HEK293 (cell line): ENCODE measurements at regions not wholly inside any gene's neighbourhood (a gene's known extent, or its start where the extent isn't known, plus 50 kb on each side); places are given as distances from the start of the nearest gene placed in this dataset.

Experiments
- CTCF ChIA-PET: fragments of 350-600 bp; formaldehyde crosslinking; extraction: SDS; loops from one replicate; lab custom pipeline; 2021; ENCODE audit warnings: antibody characterized with exemption; lab: Yijun Ruan, JAX
- POLR2A ChIA-PET: fragments of 300-600 bp; formaldehyde crosslinking; extraction: SDS; loops from one replicate; lab custom pipeline; 2020; ENCODE audit warnings: antibody characterized with exemption, inconsistent platforms; lab: Yijun Ruan, JAX
- H3K27ac ChIP-seq: fragments of 200-500 bp; sonication (Bioruptor generic); 2 replicates; pipeline ENCODE4 v1.5.1; 2014; ENCODE audit warnings: low read depth, low read length, control low read depth, inconsistent platforms; ENCODE audit errors: extremely low read depth
- H3K36me3 ChIP-seq, 2 experiments: fragments of 200-500 bp in 1 of 2; sonication (Bioruptor generic) in 1 of 2; 1 replicate in 1 of 2; 2 replicates in 1 of 2; pipeline ENCODE4 v1.5.1; 2014 to 2017; ENCODE audit warnings: inconsistent platforms in 2 of 2, low read length in 2 of 2; ENCODE audit not compliant: control insufficient read depth in 2 of 2, insufficient read depth in 1 of 2
- H3K4me1 ChIP-seq: fragments of 200-500 bp; sonication (Bioruptor generic); 2 replicates; pipeline ENCODE4 v1.5.1; 2014; ENCODE audit warnings: mild to moderate bottlenecking, low read length, inconsistent platforms; ENCODE audit not compliant: control insufficient read depth, insufficient read depth
- H3K4me3 ChIP-seq: 2 replicates; pipeline ENCODE4 v1.5.1; 2011; ENCODE audit warnings: low read depth, mild to moderate bottlenecking, control low read depth, low read length, moderate library complexity
- H3K9me3 ChIP-seq: fragments of 200-500 bp; sonication (Bioruptor generic); 2 replicates; pipeline ENCODE4 v1.5.1; 2014; ENCODE audit warnings: low read depth, low read length, inconsistent platforms; ENCODE audit not compliant: control insufficient read depth, insufficient read depth
- EGR2 ChIP-seq: fragments of 450-650 bp; formaldehyde crosslinking; IDR thresholded peaks from 2 replicates; pipeline ENCODE4 v1.5.1; 2016; ENCODE audit warnings: low read depth, missing biosample characterization, missing genetic modification characterization
- PRDM10 ChIP-seq: fragments of 450-650 bp; formaldehyde crosslinking; IDR thresholded peaks from 2 replicates; pipeline ENCODE4 v1.5.1; 2016; ENCODE audit warnings: missing biosample characterization, missing genetic modification characterization
- TRIM28 ChIP-seq: IDR thresholded peaks from 2 replicates; pipeline ENCODE4 v1.6.1; 2011; ENCODE audit warnings: low read length, control low read depth, borderline replicate concordance
- ZBTB48 ChIP-seq: fragments of 450-650 bp; formaldehyde crosslinking; IDR thresholded peaks from 2 replicates; pipeline ENCODE4 v1.5.1; 2016; ENCODE audit warnings: missing biosample characterization, missing genetic modification characterization
- ZBTB7A ChIP-seq: fragments of 450-650 bp; formaldehyde crosslinking; IDR thresholded peaks from 2 replicates; pipeline ENCODE4 v1.5.1; 2016; ENCODE audit warnings: low read depth, missing biosample characterization, missing genetic modification characterization
- ZFP41 ChIP-seq: fragments of 450-650 bp; formaldehyde crosslinking; IDR thresholded peaks from 2 replicates; pipeline ENCODE4 v1.5.1; 2016; ENCODE audit warnings: missing biosample characterization, missing genetic modification characterization, borderline replicate concordance
- ZNF138 ChIP-seq: fragments of 450-650 bp; formaldehyde crosslinking; IDR thresholded peaks from 2 replicates; pipeline ENCODE4 v1.5.1; 2016; ENCODE audit warnings: missing biosample characterization, missing genetic modification characterization, borderline replicate concordance
- ZNF140 ChIP-seq: fragments of 450-650 bp; formaldehyde crosslinking; IDR thresholded peaks from 2 replicates; pipeline ENCODE4 v1.5.1; 2016; ENCODE audit warnings: missing biosample characterization, missing genetic modification characterization
- ZNF202 ChIP-seq: fragments of 450-650 bp; formaldehyde crosslinking; IDR thresholded peaks from 2 replicates; pipeline ENCODE4 v1.5.1; 2016; ENCODE audit warnings: missing biosample characterization, missing genetic modification characterization, borderline replicate concordance
- ZNF211 ChIP-seq: fragments of 450-650 bp; formaldehyde crosslinking; IDR thresholded peaks from 2 replicates; pipeline ENCODE4 v1.5.1; 2016; ENCODE audit warnings: low read depth, missing biosample characterization, missing genetic modification characterization
- ZNF24 ChIP-seq: fragments of 450-650 bp; formaldehyde crosslinking; IDR thresholded peaks from 2 replicates; pipeline ENCODE4 v1.5.1; 2016; ENCODE audit warnings: missing biosample characterization, missing genetic modification characterization
- ZNF324 ChIP-seq: fragments of 450-650 bp; formaldehyde crosslinking; IDR thresholded peaks from 2 replicates; pipeline ENCODE4 v1.5.1; 2016; ENCODE audit warnings: missing biosample characterization, missing genetic modification characterization
- ZNF362 ChIP-seq: fragments of 450-650 bp; formaldehyde crosslinking; IDR thresholded peaks from 2 replicates; pipeline ENCODE4 v1.5.1; 2016; ENCODE audit warnings: missing biosample characterization, missing genetic modification characterization
- ZNF433 ChIP-seq: fragments of 450-650 bp; formaldehyde crosslinking; IDR thresholded peaks from 2 replicates; pipeline ENCODE4 v1.5.1; 2016; ENCODE audit warnings: missing biosample characterization, missing genetic modification characterization, low read depth
- ZNF501 ChIP-seq: fragments of 450-650 bp; formaldehyde crosslinking; IDR thresholded peaks from 2 replicates; pipeline ENCODE4 v1.5.1; 2016; ENCODE audit warnings: missing biosample characterization, missing genetic modification characterization
- ZNF549 ChIP-seq: fragments of 450-650 bp; IDR thresholded peaks from 2 replicates; pipeline ENCODE4 v1.5.1; 2018; ENCODE audit warnings: missing biosample characterization, missing genetic modification characterization, mild to moderate bottlenecking, inconsistent platforms, moderate library complexity
- ZNF580 ChIP-seq: fragments of 450-650 bp; formaldehyde crosslinking; IDR thresholded peaks from 2 replicates; pipeline ENCODE4 v1.5.1; 2016; ENCODE audit warnings: missing biosample characterization, missing genetic modification characterization
- ZNF621 ChIP-seq: fragments of 450-650 bp; formaldehyde crosslinking; IDR thresholded peaks from 2 replicates; pipeline ENCODE4 v1.5.1; 2017; ENCODE audit warnings: missing biosample characterization, missing genetic modification characterization
- ZNF639 ChIP-seq: fragments of 450-650 bp; formaldehyde crosslinking; IDR thresholded peaks from 2 replicates; pipeline ENCODE4 v1.5.1; 2016; ENCODE audit warnings: missing biosample characterization, missing genetic modification characterization
- ZNF830 ChIP-seq: fragments of 450-650 bp; IDR thresholded peaks from 2 replicates; pipeline ENCODE4 v1.5.0; 2018; ENCODE audit warnings: missing biosample characterization, missing genetic modification characterization, low read depth, mild to moderate bottlenecking, moderate library complexity
- ZNF837 ChIP-seq: fragments of 450-650 bp; formaldehyde crosslinking; IDR thresholded peaks from 2 replicates; pipeline ENCODE4 v1.5.1; 2016; ENCODE audit warnings: missing biosample characterization, missing genetic modification characterization

DNA sequence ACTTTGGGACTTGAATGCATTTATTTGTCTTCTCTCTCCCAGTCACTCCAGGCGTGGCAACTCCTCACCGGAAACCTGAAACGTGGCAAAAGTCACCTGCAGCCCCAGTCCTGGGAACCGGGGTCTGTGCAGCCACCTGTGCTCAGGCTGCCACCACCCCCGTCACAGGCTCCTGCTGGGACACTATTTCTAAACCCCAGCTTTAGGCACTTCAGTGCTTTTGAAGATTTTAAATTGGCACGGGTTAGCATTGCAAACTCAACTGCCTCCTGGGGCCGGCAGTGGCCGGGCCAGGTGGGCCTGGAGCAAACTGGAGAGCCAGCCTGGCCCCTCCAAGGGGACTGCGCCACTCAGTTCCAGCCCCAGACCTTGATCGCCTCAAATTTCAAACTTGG, 146.7 kb upstream of the IQSEC1 start:
- ChIA-PET POLR2A (no interaction called here), CTCF (interaction anchor here (1.2 kb wide), 1 partner anchor 128 kb away, joined by 3 read pairs; no protein-coding TSS in a partner anchor)
- no peaks in the 10 kb centered on the region for H3K4me1 ChIP-seq
- H3K9me3 ChIP-seq: no peaks in the 10 kb centered on the region
- TF ChIP-seq ZNF362 (tag by site-specific recombination): no peak
- TF ChIP-seq ZNF830 (tag by site-specific recombination): no peak
- TF ChIP-seq ZNF138 (tag by site-specific recombination): no peak
- no peak for TF ChIP-seq ZNF433 (tag by site-specific recombination)
- no peak for TF ChIP-seq ZNF549
- no peak for TF ChIP-seq EGR2
- no peak for TF ChIP-seq ZNF324 (tag by site-specific recombination)
- TF ChIP-seq ZBTB48 (tag by site-specific recombination): no peak
- TF ChIP-seq ZBTB7A (tag by site-specific recombination): no peak
- TF ChIP-seq TRIM28: no peak
- no peak for TF ChIP-seq ZNF621 (tag by site-specific recombination)
- no peak for TF ChIP-seq ZNF501 (tag by site-specific recombination)
- TF ChIP-seq ZNF837 (tag by site-specific recombination): no peak
- TF ChIP-seq ZNF639 (tag by site-specific recombination): no peak
- TF ChIP-seq ZNF580 (tag by site-specific recombination): no peak
- TF ChIP-seq ZNF24 (tag by site-specific recombination): no peak
- TF ChIP-seq ZNF202 (tag by site-specific recombination): no peak
- no peak for TF ChIP-seq ZFP41 (tag by site-specific recombination)
- TF ChIP-seq ZNF211 (tag by site-specific recombination): no peak
- no peak overlapping the region for H3K27ac ChIP-seq
- H3K4me3 ChIP-seq: no peak overlapping the region
- no peaks in the 10 kb centered on the region for H3K36me3 ChIP-seq

DNA sequence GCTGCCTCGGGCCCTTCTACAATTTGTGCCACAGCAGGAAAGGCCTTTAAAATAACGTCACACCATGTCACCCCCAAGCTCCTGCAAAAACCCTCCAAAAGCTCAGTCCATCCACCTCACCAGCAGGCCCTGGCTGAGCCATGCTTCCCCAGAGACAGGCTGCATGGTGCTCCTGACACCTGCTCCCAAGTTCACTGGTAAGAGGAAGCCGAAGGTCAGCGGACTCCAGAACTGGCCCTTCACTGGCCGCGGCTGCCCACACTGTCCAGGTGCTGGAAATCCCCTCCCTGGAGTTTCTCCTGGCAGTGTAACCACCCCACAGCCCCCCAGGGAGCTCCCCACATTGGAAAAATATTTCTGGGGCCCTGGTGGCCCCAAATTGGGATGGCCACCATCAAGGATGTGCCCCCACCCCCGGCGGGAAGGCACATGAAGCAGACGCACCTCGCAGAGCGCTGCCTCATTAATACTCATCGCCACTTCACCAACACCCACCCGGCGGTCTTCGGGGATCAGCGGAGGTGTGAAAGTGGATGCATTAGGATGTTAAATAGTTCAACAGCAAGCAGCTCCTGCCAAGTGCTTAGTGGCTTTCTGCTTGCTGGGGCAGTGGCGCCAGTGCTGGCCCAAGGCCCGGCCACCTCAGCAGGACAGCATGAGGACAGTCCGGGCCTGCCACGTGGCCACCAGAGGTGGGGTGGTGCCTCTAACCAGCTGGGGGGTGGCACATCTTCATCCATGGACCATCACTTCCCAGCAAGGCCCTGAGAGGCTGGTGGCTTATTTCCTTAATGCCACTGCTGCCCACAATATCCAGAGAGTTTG, 146.1 kb upstream of the IQSEC1 start:
- no peaks in the 10 kb centered on the region for H3K4me1 ChIP-seq
- ChIA-PET CTCF (interaction anchor here (1.2 kb wide), 1 partner anchor 127 kb away, joined by 3 read pairs; no protein-coding TSS in a partner anchor), POLR2A (no interaction called here)
- TF ChIP-seq ZNF140 (no peak), PRDM10 (tag by site-specific recombination) (no peak)
- no peak overlapping the region for H3K4me3 ChIP-seq
- H3K36me3 ChIP-seq: no peaks in the 10 kb centered on the region
- H3K27ac ChIP-seq: no peak overlapping the region
- no peaks in the 10 kb centered on the region for H3K9me3 ChIP-seq
